HCT116 (cell line): ENCODE measurements at regions not wholly inside any gene's neighbourhood (a gene's known extent, or its start where the extent isn't known, plus 50 kb on each side); places are given as distances from the start of the nearest gene placed in this dataset.

ENCODE experiments used
- ATAC-seq: fragments of 200-7000 bp; cut with Tn5 transposase; 2 replicates; pipeline ENCODE4 v1.9.1; 2020; ENCODE audit warnings: mild to moderate bottlenecking, moderate library complexity
- BruUV-seq: library from RNA; stranded (reverse); fragments of 400-500 nt; replicated peaks from 2 replicates; lab custom pipeline; 2021; lab: Mats Ljungman, UMichigan
- CTCF ChIA-PET: fragments of 300-600 bp; sonication (Branson Sonifier 250); formaldehyde crosslinking; loops from one replicate; lab custom pipeline; 2021; ENCODE audit warnings: antibody characterized with exemption; lab: Charles Lee
- POLR2A ChIA-PET: fragments of 300-600, 350-600 bp; sonication (Branson Sonifier 250); formaldehyde crosslinking; loops from one replicate; lab custom pipeline; 2021; ENCODE audit warnings: antibody characterized with exemption; lab: Charles Lee
- RAD21 ChIA-PET, 2 experiments: fragments of 300-600 bp; sonication (Branson Sonifier 250); formaldehyde crosslinking; loops; one replicate each; lab custom pipeline; 2023; ENCODE audit warnings: low total read pairs in 2 of 2; ENCODE audit not compliant: uncharacterized antibody in 2 of 2, unreplicated experiment in 2 of 2, low non-redundant PET in 1 of 2; lab: Charles Lee
- DNase-seq: peaks from one replicate; pipeline ENCODE4 v3.0.0-alpha.2; 2010; ENCODE audit warnings: low read depth, low spot score
- H2AFZ ChIP-seq: fragments of 200-600 bp; shearing (Covaris generic), sonication (generic); 2 replicates; pipeline ENCODE4 v1.6.1; 2017; ENCODE audit warnings: low read depth, mixed run types, mixed read lengths, antibody characterized with exemption, low read length; ENCODE audit not compliant: poor library complexity, severe bottlenecking
- H3K27ac ChIP-seq: 2 replicates; pipeline ENCODE4 v1.5.1; 2012; ENCODE audit warnings: low read depth, low read length
- H3K27me3 ChIP-seq: fragments of 200-600 bp; sonication (generic); 2 replicates; pipeline ENCODE4 v1.6.1; 2016; ENCODE audit warnings: mixed run types, low read length, mixed read lengths; ENCODE audit not compliant: insufficient read depth
- H3K36me3 ChIP-seq, 2 experiments: fragments of 200-500 bp in 1 of 2; fragments of 200-600 bp in 1 of 2; sonication (Bioruptor generic) in 1 of 2; sonication (generic) in 1 of 2; 2 replicates each; pipeline versions ENCODE4 v1.5.1 to v1.6.1; 2014 to 2016; ENCODE audit warnings: low read length in 2 of 2, inconsistent platforms in 1 of 2, mixed read lengths in 1 of 2, mixed run types in 1 of 2; ENCODE audit not compliant: insufficient read depth in 2 of 2, control insufficient read depth in 1 of 2
- H3K4me1 ChIP-seq, 2 experiments: fragments of 200-600 bp in 1 of 2; sonication (generic) in 1 of 2; 2 replicates each; pipeline versions ENCODE4 v1.5.1 to v1.6.1; 2012 to 2017; ENCODE audit warnings: low read length in 2 of 2, inconsistent platforms in 1 of 2, mild to moderate bottlenecking in 1 of 2, mixed read lengths in 1 of 2, mixed run types in 1 of 2, moderate library complexity in 1 of 2; ENCODE audit not compliant: insufficient read depth in 2 of 2, control insufficient read depth in 1 of 2
- H3K4me2 ChIP-seq: fragments of 200-600 bp; sonication (generic); 2 replicates; pipeline ENCODE4 v1.6.1; 2017; ENCODE audit warnings: mixed run types, low read length, mixed read lengths
- H3K4me3 ChIP-seq, 2 experiments: fragments of 200-600 bp in 1 of 2; sonication (generic) in 1 of 2; replicated peaks in 1 of 2; 2 replicates each; pipeline ENCODE4 v1.5.1; 2011 to 2016; ENCODE audit warnings: low read length in 2 of 2, control low read depth in 1 of 2, low read depth in 1 of 2, mild to moderate bottlenecking in 1 of 2, mixed read lengths in 1 of 2, mixed run types in 1 of 2
- H3K79me2 ChIP-seq: fragments of 200-600 bp; sonication (generic); 2 replicates; pipeline ENCODE4 v1.6.1; 2017; ENCODE audit warnings: mild to moderate bottlenecking, mixed run types, low read length, moderate library complexity, mixed read lengths; ENCODE audit not compliant: insufficient read depth
- H3K9ac ChIP-seq: fragments of 200-600 bp; sonication (generic); 2 replicates; pipeline ENCODE4 v1.6.1; 2016; ENCODE audit warnings: low read length, mixed read lengths
- H3K9me2 ChIP-seq: fragments of 200-600 bp; sonication (generic), shearing (Covaris generic); 2 replicates; pipeline ENCODE4 v1.6.1; 2017; ENCODE audit warnings: mixed run types, mild to moderate bottlenecking, moderate library complexity; ENCODE audit not compliant: insufficient read depth
- H3K9me3 ChIP-seq, 2 experiments: fragments of 200-500 bp in 1 of 2; fragments of 200-600 bp in 1 of 2; sonication (Bioruptor generic) in 1 of 2; sonication (generic) in 1 of 2; 2 replicates each; pipeline ENCODE4 v1.6.1; 2014 to 2017; ENCODE audit warnings: low read length in 2 of 2, mixed read lengths in 2 of 2, inconsistent platforms in 1 of 2, low read depth in 1 of 2, mild to moderate bottlenecking in 1 of 2, mixed run types in 1 of 2, moderate library complexity in 1 of 2; ENCODE audit not compliant: control insufficient read depth in 1 of 2, insufficient read depth in 1 of 2
- H4K20me1 ChIP-seq: fragments of 200-600 bp; sonication (generic), shearing (Covaris generic); 2 replicates; pipeline ENCODE4 v1.6.1; 2017; ENCODE audit warnings: mixed run types, mild to moderate bottlenecking, moderate library complexity; ENCODE audit not compliant: insufficient read depth
- CEBPB ChIP-seq: IDR thresholded peaks from 2 replicates; pipeline ENCODE4 v1.6.1; 2012; ENCODE audit warnings: low read depth
- EZH2 ChIP-seq: fragments of 200-600 bp; sonication (generic); IDR thresholded peaks from 2 replicates; pipeline ENCODE4 v1.6.1; 2017; ENCODE audit warnings: antibody characterized with exemption, mixed run types
- FOSL1 ChIP-seq: IDR thresholded peaks from 2 replicates; pipeline ENCODE4 v1.6.1; 2012; ENCODE audit warnings: low read depth
- POLR2AphosphoS5 ChIP-seq: IDR thresholded peaks from 2 replicates; pipeline ENCODE4 v1.6.1; 2011; ENCODE audit warnings: mild to moderate bottlenecking, low read depth, low read length, moderate library complexity
- SIN3A ChIP-seq: IDR thresholded peaks from 2 replicates; pipeline ENCODE4 v1.6.1; 2012; ENCODE audit warnings: low read depth
- SP1 ChIP-seq: IDR thresholded peaks from 2 replicates; pipeline ENCODE4 v1.6.1; 2012; ENCODE audit warnings: low read depth
- TCF7L2 ChIP-seq: IDR thresholded peaks from 2 replicates; pipeline ENCODE4 v1.7.0; 2011; ENCODE audit warnings: borderline replicate concordance, inconsistent platforms; ENCODE audit not compliant: insufficient read depth, insufficient read length; ENCODE audit errors: extremely low read depth
- ZBTB33 ChIP-seq: IDR thresholded peaks from 2 replicates; pipeline ENCODE4 v1.6.1; 2011; ENCODE audit warnings: mild to moderate bottlenecking, low read length, moderate library complexity; ENCODE audit not compliant: insufficient replicate concordance; ENCODE audit errors: extremely low read depth
- ZFX ChIP-seq: fragments of 450-650 bp; IDR thresholded peaks from 2 replicates; pipeline ENCODE4 v1.6.1; 2017
- intact Hi-C: fragments of 100-400 bp; cut with micrococcal nuclease; formaldehyde crosslinking; loops from 2 replicates; pipeline ENCODE4 v1.10.0; 2022
- TF ChIP-seq, protein P1 (sequence below): IDR thresholded peaks from 2 replicates; pipeline ENCODE4 v1.6.1; 2012; ENCODE audit warnings: low read depth

DNA sequence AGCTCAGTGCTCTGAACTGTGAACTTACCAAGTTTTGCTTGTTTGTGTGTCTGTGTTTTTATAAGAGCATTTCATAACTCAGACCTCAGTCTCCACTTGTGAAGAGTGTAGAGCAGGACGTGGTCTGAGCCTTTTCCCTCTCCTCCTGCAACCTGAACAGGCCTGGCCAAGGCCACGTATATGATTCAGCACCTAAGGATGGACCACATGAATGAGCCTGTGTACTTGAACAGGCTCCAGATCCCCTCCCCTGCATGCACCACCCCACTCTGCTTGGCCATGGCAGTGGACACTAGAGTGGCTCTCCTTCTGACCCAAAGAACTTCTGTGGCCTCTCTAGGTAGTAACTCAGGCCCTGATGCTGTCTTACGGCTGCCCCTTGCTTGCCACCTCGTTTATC, 125.9 kb upstream of the FSTL4 start:
- no peak for ATAC-seq
- intact Hi-C loops, result no loop called here
- Histone ChIP-seq H3K27ac (no peak overlapping the region), H3K9me3 (no peaks in the 10 kb centered on the region), H3K9me2 (no peaks in the 10 kb centered on the region), H3K4me2 (no peak overlapping the region), H3K4me3 (no peak overlapping the region), H4K20me1 (no peaks in the 10 kb centered on the region), H3K9ac (no peak overlapping the region), H3K27me3 (no peaks in the 10 kb centered on the region), H3K4me1 (no peaks in the 10 kb centered on the region; a peak in 1 of 4 replicates), H3K79me2 (no peaks in the 10 kb centered on the region), H3K36me3 (no peaks in the 10 kb centered on the region), H2AFZ (no peak overlapping the region)
- CTCF ChIA-PET, result no interaction called here
- no peak for DNase-seq
- no TSS peak for BruUV-seq
- RAD21 ChIA-PET, result no interaction called here
- POLR2A ChIA-PET, result no interaction called here
- TF ChIP-seq TCF7L2, result no peak
- TF ChIP-seq ZBTB33, result no peak
- no peak for TF ChIP-seq SP1
- no peak for TF ChIP-seq ZFX
- TF ChIP-seq CEBPB, result no peak
- TF ChIP-seq POLR2AphosphoS5, result no peak
- no peak for TF ChIP-seq SIN3A
- no peak for TF ChIP-seq FOSL1
- TF ChIP-seq, protein P1, sequence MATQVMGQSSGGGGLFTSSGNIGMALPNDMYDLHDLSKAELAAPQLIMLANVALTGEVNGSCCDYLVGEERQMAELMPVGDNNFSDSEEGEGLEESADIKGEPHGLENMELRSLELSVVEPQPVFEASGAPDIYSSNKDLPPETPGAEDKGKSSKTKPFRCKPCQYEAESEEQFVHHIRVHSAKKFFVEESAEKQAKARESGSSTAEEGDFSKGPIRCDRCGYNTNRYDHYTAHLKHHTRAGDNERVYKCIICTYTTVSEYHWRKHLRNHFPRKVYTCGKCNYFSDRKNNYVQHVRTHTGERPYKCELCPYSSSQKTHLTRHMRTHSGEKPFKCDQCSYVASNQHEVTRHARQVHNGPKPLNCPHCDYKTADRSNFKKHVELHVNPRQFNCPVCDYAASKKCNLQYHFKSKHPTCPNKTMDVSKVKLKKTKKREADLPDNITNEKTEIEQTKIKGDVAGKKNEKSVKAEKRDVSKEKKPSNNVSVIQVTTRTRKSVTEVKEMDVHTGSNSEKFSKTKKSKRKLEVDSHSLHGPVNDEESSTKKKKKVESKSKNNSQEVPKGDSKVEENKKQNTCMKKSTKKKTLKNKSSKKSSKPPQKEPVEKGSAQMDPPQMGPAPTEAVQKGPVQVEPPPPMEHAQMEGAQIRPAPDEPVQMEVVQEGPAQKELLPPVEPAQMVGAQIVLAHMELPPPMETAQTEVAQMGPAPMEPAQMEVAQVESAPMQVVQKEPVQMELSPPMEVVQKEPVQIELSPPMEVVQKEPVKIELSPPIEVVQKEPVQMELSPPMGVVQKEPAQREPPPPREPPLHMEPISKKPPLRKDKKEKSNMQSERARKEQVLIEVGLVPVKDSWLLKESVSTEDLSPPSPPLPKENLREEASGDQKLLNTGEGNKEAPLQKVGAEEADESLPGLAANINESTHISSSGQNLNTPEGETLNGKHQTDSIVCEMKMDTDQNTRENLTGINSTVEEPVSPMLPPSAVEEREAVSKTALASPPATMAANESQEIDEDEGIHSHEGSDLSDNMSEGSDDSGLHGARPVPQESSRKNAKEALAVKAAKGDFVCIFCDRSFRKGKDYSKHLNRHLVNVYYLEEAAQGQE, result no peak
- TF ChIP-seq EZH2, result no peak
